ENCODE measurements at regions not wholly inside any gene's neighbourhood (a gene's known extent, or its start where the extent isn't known, plus 50 kb on each side); places are given as distances from the start of the nearest gene placed in this dataset.
"Not testable (repeated sequence)": the region's sequence is repeated elsewhere in the genome, so short reads cannot be mapped to it uniquely, and the experiment has no call there.

DNA sequence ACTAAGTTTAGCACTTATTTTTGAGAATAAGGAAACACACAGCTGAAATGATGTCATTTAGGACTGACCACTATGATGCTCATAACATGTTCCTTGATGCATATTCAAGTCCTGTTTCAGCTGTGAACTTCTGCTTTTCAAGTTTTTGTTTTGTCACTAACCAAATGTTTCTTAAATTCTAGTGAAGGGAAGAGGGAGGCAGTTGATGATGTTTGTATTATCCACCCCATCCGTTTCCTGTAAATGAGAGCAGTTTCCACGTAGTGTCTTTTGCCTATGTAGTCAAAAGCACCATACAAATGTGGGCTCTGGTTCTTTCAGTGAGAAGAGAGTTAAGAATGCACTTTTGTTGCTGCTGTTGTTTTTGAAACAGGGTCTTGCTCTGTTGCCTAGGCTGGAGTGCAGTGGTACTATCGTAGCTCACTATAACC is 491.8 kb downstream of the PCNX1 start:
- no peak for DNase-seq

DNA sequence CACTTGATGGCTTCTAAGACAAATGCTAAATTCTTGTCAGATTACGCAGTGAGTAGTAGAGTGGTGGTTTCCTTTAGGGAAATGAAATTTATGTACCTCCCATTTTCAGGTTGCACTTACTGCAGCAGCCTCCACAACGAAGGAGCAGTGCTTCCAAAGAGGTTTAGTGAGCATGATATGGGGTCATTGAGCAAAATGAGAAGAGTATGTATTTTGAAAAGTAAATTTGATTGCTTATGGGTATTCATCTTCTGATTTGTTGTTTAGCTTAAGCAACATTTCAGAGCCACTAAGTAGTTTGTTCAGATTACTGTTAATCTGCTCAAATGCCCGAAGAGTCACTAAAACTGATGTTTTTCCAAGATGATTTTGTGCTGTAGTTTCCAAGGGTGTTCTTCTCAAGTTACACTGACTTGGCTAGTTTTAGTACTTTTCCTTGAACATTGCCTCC is 493.6 kb downstream of the PCNX1 start:
- no peak for DNase-seq

DNA sequence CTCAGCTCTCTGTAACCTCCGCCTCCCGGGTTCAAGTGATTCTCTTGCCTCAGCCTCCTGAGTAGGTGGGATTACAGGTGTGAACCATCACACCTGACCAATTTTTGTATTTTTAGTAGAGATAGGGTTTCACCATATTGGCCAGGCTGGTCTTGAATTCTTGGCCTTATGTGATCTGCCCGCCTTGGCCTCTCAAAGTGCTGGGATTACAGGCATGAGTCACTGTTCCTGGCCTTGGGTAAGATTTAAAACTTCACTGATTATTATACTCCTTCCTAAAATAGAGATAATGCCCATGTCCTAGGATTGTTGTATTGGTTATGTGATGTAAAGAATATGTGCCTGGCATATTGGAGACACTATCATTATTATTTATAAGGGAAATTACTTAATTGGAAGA is 495.2 kb downstream of the PCNX1 start:
- DNase-seq = not testable (repeated sequence)

DNA sequence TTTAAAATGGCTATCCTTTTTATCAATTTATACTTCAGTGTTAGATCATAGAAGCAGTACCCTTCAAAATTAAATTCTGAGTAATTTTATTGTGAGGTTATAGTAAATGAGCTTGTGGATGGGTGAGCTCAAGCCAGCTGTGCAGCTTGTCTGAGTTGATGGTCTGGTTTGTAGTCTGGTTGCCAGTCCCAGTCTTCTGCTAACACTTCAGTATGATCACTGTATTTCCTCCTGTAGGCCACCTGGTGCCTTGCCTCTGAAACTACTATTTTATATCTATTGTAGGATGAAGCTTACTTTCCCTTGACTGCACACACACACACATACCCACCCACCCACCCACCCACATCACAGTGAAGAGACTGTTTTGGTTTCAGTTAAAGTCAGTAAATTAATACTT is 496.4 kb downstream of the PCNX1 start:
- no peak for DNase-seq

DNA sequence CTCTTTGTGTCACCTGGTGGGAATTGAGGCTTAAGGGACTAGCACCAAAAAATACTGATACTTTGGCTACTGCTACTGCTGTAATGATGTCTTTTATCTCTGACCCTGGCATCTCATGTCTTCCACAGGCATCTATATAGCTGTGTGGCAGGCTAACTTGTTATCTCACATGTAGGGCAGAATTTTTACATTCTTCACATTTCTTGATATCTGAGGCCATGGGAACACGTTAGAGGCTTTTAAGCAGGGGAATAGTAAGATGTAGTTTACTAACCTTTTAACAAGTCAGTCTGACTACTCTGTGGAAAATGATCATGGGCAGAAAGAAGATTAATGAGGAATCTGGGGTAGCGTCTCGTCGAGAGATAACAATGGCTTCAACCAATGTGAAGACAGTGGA is 498.4 kb downstream of the PCNX1 start:
- no peak for DNase-seq

DNA sequence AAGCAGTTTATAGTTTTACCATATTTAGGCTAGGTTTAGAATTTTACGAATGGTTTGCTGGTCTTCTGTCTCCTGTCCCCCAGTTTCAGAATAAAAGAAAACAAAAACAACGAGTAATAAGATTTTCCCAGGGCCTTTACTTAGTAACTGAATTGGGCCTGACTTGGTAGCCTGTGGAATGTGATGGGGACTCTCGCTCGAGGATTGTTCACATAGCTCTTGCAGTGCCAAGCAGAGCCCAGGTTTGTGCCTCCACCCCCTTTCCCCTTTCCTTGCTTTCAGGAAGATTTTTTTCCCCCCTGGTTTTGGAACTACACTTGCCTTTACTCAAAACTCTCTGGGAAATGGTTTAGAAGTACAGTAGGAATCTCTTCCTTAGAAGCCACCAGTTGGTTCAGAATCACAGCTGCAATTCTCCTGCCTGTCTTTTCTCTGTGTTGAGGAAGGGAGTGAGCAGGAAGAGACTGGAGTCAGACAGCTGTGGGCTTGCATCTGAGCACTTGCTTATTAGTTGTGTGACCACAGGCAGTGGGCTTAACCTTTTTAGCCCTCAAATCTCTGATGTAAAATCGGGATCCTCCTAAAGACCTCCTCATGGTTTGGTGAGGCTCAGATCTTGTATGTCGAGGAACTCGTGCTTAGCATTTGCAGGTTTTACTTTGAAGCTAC is 501.2 kb downstream of the PCNX1 start:
- no peak for DNase-seq

DNA sequence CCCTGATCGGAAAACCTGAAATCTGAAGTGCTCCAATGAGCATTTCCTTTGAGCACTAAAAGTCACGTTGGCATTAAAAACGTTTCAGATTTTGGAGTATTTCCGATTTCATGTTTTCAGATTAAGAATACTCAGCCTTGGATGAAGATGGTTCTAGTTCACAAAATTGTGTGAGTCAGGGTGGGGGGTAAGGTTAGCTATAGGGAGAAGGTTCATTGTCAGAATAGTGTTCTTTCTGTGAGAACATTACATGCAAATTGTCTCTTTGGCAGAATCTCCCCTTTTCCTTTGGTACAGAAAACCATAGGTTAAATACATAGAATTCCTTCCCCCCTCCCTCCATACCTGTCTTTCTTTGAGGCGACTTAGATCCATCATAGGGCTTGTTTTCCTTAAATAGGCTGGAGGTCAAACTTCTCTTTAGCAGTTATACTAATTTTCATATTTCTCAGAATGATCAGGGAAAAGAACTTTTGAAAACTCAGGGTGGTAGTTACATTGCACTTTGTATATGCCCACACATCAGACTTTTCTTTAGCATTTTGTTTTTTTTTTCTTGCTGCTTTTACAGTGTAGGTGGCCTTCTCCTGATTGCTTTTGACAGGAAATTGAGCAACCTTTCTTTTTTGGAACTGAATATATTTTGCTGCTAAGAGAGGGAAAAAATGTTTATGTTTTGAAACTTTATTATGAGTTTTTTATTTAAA is 503.5 kb downstream of the PCNX1 start:
- no peak for DNase-seq

DNA sequence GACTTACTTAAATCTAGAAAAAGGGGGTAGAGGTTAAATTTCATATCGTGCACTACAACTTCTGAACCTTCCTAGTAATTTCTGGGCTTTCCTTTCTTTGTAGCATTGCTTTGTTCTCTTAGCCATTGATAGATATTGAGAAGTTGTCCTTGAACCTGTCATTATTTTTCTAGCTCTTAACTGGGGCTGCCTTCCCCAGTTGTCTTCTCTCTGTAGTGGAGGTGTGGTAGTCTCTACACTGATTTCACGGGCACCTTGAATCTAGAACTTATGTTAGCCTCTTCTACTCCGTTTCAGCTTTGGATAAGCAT is 504.0 kb downstream of the PCNX1 start:
- no peak for DNase-seq

DNA sequence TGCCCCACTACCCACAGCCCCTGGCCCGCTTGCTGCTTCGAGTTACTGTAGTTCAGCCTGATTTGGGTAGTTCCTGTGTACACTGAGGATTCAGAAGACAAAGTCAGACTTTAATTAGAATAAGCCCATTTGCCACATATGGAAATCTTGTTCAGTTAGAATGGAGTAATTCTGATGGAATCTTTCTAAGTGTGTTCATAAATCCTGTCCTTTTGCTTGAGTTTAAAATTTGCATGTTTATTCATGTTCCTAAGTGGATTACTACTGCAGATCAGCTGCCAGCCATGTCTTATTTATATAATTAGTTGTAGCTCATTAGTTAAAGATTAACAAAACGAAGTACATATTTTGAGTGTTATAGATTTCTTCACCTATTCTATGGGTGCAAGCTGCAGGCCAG is 504.5 kb downstream of the PCNX1 start:
- DNase-seq = no peak

DNA sequence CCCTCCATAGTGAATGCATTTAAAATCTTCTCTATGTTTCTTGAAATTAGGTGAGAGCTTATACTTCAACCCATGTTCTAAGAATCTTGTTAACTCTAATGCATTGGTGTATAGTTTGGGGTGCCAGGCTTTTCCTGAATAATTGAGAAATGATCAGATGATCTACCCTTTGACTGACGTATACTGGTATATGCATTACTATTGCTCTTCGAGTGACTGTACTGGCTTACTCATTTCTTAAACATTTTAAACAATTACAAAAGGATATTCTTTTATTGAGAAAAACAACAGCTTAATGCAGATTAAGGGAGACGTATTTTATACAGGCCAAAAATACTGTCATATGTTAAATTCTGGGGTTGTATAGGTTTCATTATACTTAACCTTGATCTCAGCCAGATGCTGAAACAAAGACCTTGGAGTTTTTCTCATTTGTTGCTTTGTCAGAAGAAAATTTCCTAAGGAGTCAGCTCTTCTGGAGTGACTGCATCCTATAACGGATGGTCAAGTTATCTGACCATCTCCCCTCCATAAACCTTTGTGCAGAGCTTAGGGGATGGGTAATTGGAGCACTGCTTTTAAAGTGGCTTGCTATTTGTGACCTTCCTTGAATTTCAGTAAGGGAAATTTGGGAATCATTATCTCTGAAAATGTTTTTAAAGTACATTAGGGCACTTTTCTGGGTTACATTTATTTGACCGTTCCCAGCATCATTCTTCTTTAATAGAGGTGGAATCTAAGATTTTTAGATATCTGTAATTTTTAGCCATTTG is 507.6 kb downstream of the PCNX1 start:
- no peak for DNase-seq

DNA sequence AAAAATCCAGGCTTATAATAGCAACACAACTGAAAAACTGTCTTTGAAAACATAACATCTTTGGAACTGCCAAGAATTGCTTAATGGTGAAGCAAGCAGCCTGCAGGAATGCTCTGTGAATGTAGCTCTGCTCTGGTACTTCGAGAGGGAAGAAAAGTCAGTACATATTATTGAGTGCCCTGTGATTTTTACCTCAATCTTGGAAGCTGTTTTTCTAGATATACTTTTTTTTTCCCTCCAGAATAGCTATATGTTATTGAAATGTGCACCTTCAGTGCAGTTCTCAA is 508.1 kb downstream of the PCNX1 start:
- DNase-seq = no peak

DNA sequence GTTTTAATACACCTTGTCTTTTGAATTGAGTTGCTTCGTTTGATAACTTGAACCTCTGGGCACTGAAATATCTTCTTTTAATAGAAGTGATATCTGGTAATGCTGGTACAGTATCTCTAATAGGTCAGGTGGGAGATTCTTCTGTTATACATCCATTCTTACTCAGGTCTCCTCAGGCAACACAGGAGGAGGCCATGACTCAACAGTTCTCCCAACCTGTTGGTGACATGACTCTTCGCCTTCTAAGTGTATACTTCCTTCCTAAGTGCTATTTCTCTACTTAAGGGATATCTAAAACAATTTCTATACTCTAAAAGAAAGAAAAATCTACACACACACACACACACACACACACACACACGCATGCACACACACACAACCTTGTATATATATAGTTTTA is 509.1 kb downstream of the PCNX1 start:
- DNase-seq = no peak

DNA sequence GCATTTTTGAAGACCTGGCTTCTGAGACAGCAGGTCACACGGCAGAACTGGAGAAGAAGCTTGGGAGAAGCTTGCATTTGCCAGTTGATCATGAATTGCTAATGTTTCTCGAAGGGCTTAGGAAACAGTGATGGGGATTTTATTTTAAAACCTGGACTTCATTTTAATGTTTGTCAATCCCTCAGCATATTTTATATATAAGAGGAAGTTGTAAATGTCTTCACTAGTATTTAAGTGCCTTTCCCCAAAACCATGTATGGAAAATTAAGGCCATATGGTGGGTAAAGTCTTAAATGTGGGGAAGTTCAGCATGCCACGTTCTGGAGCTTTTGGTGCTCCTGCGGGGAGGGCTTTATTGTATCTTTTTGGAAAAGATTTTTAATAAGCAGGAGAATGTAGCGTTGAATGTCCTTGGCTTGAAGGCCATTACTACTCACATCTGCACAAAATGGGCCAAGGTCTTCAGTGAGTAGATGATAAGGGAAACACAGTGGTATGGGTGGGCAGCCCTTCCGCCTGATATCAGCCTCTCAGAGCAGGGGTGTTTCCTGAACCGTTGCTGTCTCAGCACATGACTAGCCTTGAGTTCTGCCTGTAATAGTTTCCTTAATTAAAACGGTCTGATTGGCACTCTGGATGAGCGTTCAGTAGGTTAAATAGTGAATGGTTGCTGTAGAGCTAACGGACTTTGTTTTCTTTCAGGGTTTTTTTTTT is 511.4 kb downstream of the PCNX1 start:
- no peak for DNase-seq

DNA sequence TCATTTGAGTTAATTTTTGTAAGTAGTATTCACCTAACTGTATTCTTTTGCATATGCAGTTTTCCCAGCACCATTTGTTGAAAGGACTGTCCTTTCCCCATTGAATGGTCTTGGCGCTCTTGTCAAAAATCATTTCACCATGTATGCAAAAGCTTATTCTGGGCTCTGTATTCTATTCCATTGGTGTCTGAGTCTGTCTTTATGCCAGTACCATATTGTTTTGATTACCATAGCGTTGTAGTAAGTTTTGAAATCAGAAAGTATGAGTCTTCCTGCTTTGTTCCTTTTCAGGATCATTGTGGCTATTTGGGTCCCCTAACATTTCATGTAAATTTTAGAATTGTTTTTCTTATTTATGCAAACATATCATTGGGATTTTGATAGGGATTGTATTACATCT is 508.7 kb upstream of the RGS6 start:
- DNase-seq = no peak

DNA sequence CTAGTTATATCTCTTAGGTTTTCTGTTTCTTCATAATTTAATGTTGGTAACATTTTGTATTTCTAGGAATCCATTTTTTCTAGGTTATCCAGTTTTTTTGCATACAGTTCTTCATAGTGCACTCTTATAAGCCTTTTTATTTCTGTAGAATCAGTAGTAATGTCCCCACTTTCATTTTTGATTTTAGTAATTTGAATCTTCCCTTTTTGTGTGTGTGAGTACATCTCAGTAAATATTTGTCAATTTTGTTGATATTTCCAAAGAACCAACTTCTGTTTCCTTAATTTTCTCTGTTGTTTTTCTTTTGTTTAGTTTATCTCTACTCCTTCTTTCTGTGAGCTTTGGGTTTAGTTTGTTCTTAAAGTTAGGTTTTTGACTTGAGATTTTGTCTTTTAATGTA is 507.3 kb upstream of the RGS6 start:
- no peak for DNase-seq

DNA sequence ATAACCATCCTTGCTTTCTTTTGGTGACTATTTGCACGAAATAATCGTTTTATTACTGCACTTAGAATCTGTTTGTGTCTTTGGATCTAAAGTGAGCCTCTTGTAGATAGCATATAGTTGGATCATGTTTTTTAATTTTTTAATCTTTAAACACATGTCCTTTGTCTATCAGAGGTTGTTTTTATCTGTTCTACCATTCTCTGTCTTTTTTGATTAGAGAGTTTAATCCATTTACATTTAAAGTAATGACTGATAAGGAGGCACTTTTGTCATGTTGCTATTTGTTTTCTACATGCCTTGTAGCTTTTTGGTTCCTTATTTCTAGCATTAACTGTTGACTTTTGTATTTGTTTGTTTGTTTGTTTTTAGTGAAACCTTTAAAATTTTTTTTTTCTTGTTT is 506.2 kb upstream of the RGS6 start:
- DNase-seq = no peak

DNA sequence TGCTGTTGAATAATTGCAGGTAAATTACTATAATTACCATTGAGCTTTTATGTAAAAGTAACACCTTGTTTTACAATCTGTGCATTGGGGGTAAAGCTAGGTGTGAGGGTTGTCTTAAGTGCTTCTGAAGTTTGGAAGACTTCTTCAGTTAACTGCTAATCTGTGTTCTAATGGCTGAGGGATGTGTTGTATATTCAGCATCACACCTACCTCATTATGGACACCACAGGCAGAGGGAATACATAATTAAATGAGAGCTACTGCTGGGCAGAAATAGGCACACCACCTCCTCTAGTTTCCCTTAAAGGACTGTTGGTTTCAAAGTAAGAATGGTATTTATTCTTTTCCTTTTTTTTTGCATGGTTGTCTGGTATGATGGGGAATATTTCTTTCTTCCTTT is 502.3 kb upstream of the RGS6 start:
- no peak for DNase-seq

DNA sequence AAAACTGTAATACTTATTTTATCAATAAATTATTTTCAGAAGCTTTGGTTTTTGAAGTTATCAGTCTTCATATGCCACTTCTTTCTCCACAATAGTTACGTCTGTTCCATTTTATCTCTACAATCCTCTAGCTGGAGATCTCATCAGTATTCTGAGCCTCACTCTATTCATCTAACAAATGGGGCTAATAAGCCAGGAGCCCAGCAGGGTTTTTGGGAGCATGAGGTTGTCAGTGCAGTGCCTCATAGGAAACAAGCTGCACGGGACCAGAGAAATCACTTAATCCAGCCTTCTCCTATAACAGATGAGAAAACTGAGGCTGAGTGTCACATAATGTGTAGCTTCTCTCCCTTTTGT is 501.9 kb upstream of the RGS6 start:
- DNase-seq = no peak

DNA sequence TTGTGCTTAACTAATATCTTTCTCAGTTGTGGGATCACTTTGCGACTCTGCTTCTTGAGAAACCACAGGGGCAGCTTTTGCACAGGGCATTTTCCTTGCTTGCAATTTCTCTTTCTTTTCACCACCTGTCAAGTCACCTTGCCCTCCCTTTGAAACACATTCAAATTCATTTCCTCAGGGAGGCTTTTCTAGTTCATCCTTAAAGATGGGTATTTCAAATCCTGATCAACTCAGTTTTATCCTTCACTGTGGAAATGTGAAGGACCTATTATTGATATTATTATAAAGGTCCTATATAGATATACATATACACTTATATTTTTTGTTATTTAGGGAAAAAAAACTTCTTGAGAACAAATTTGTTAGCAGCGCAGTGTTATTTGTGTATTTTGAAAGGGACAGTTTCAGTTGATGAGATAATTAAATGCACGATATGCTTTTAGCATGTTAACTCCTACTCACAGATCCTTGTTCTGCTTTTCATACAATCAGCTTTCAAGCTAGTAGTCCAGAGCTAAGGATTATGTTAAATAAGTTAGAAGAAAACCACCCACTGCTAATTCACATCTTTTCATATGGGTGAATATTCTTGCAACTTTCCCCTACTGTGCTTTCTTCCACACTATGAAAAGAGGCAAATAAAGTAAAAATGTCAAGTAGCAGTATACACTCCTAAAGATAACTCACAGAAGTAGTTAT is 501.4 kb upstream of the RGS6 start:
- no peak for DNase-seq

DNA sequence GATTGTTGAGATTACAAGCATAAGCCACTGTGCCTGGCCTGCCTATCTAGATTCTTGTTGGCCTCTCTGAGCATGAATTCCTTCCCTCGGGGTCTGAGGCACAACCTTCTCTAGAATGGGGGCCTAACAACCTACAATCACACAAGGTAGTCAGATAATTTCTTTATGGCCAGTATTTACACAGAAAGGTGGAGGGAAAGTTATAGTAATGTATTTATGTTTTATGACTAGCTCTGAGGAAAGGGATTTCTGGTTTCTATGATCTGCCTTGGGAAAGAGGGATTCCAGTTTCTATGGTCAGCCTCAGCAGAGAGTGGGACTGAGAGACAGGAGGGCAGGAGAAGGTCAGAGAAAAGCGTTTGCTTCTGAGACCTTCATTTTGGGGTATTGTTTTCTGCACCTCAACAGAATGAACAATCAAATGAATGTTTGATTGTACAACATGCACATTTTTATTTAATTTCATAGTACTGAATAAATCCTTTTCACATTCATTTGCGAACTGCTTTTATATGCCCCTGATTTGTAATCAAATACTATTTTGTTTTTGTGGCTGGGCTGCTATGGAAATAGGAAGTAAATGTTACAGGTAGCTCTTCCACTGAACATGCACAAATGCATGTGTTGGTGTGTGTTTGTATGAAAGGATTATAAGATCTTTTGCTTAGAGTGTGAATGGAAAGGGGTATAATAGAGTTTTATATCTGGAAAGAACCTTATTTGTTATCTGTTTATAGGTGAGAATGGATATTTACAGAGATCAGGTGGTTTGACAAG is 499.7 kb upstream of the RGS6 start:
- DNase-seq = no peak

DNA sequence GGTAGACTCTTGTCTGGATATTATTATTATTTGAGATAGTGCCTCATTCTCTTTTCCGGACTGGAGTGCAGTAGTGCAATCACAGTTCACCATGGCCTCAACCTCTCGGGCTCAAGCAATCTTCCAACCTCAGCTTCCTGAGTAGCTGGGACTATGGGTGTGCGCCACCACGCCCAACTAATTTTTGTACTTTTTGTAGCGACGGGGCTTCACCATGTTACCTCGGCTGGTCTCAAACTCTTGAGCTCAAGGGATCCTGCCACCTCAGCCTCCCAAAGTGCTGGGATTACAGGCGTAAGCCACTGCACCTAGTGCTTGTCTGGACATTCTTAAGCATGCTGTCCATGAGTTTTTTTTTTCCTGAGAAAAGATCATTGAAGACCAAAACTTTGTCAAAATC is 498.9 kb upstream of the RGS6 start:
- no peak for DNase-seq

DNA sequence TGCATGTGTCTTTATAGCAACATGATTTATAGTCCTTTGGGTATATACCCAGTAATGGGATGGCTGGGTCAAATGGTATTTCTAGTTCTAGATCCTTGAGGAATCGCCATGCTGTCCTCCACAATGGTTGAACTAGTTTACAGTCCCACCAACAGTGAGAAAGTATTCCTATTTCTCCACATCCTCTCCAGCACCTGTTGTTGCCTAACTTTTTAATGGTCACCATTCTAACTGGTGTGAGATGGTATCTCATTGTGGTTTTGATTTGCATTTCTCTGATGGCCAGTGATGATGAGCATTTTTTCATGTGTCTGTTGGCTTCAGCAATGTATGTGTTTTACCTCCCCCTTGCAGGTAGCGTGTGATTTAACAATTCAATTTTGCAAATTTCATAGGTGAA is 496.6 kb upstream of the RGS6 start:
- not testable (repeated sequence) for DNase-seq

DNA sequence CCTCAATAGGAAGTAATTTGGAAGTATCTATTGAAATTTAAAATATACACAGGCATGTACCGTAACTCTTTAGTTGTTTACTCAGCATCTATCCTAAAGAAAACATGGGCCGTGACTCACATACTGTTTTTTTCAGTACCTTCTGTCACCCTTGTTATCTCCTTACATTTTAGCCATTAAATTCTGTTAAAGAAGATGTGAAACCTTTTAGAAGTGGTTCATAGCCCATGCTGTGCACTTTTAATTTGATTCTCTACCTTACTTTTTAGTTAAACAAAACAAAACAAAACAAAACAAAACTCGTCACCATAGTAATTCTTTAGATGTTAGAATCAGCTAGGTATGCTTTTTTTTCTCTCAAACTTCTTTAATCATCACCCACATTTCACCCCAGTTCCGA is 494.4 kb upstream of the RGS6 start:
- DNase-seq = no peak
